ENCODE measurements at regions not wholly inside any gene's neighbourhood (a gene's known extent, or its start where the extent isn't known, plus 50 kb on each side); places are given as distances from the start of the nearest gene placed in this dataset.

- TF ChIP-seq POLR2A (IDR thresholded peaks at IDR 0.05; ENCODE audit: low read depth, low read length) (no peak), TAF1 (IDR thresholded peaks at IDR 0.05; ENCODE audit: borderline replicate concordance, low read depth, low read length) (no peak), POLR2AphosphoS5 (IDR thresholded peaks at IDR 0.05; ENCODE audit: low read depth, low read length) (no peak)
Measured at GRCh38 chr9:91154686-91155085, 207.0 kb downstream of the AUH start.
